Neural progenitor cell (in vitro differentiated cells): ENCODE measurements at regions not wholly inside any gene's neighbourhood (a gene's known extent, or its start where the extent isn't known, plus 50 kb on each side); places are given as distances from the start of the nearest gene placed in this dataset.

Experiments
- DNase-seq: peaks from one replicate; pipeline ENCODE4 v3.0.0-alpha.2; 2016; ENCODE audit warnings: low spot score
- H2AFZ ChIP-seq: fragments of 200-600 bp; sonication (generic); replicated peaks from 2 replicates; pipeline ENCODE4 v1.6.1; 2016; ENCODE audit warnings: antibody characterized with exemption
- H3F3A ChIP-seq: fragments of 200-600 bp; sonication (generic); 2 replicates; pipeline ENCODE4 v1.6.1; 2016; ENCODE audit warnings: antibody characterized with exemption, low read depth
- H3K27ac ChIP-seq: fragments of 200-600 bp; sonication (generic); 2 replicates; pipeline ENCODE4 v1.5.1; 2016; ENCODE audit warnings: mild to moderate bottlenecking
- H3K27me3 ChIP-seq: fragments of 200-600 bp; sonication (generic); 2 replicates; pipeline ENCODE4 v1.6.1; 2016; ENCODE audit warnings: mild to moderate bottlenecking, moderate library complexity
- H3K36me3 ChIP-seq: fragments of 200-600 bp; sonication (generic); 2 replicates; pipeline ENCODE4 v1.5.1; 2016
- H3K4me1 ChIP-seq: fragments of 200-600 bp; sonication (generic); 2 replicates; pipeline ENCODE4 v1.6.1; 2016; ENCODE audit warnings: mixed run types
- H3K4me2 ChIP-seq: fragments of 200-600 bp; sonication (generic); 2 replicates; pipeline ENCODE4 v1.6.1; 2016
- H3K4me3 ChIP-seq: fragments of 200-600 bp; sonication (generic); 2 replicates; pipeline ENCODE4 v1.5.1; 2016
- H3K79me2 ChIP-seq: fragments of 200-600 bp; sonication (generic); 2 replicates; pipeline ENCODE4 v1.6.1; 2016; ENCODE audit warnings: low read depth
- H3K9ac ChIP-seq: fragments of 200-600 bp; sonication (generic); 2 replicates; pipeline ENCODE4 v1.6.1; 2016
- H3K9me3 ChIP-seq: fragments of 200-600 bp; sonication (generic); 2 replicates; pipeline ENCODE4 v1.5.1; 2016; ENCODE audit warnings: low read depth
- H4K20me1 ChIP-seq: fragments of 200-600 bp; sonication (generic); 2 replicates; pipeline ENCODE4 v1.6.1; 2016; ENCODE audit warnings: low read depth
- H3K27ac Mint-ChIP-seq: 3 replicates; pipeline ENCODE4 v1.8.0; 2021; ENCODE audit warnings: mixed read lengths
- H3K27me3 Mint-ChIP-seq: 2 replicates; pipeline ENCODE4 v1.8.0; 2022; ENCODE audit warnings: low read depth, mild to moderate bottlenecking, inconsistent platforms, moderate library complexity, mixed read lengths; ENCODE audit not compliant: insufficient read depth
- H3K36me3 Mint-ChIP-seq: 3 replicates; pipeline ENCODE4 v1.8.0; 2021; ENCODE audit warnings: mixed read lengths
- H3K4me1 Mint-ChIP-seq: 3 replicates; pipeline ENCODE4 v1.8.0; 2021; ENCODE audit warnings: mixed read lengths
- H3K4me3 Mint-ChIP-seq: 3 replicates; pipeline ENCODE4 v1.8.0; 2021; ENCODE audit warnings: mild to moderate bottlenecking, moderate library complexity, mixed read lengths
- H3K9me3 Mint-ChIP-seq: 3 replicates; pipeline ENCODE4 v1.8.0; 2020; ENCODE audit warnings: mixed read lengths
- EZH2 ChIP-seq: fragments of 200-600 bp; sonication (generic); IDR thresholded peaks from 2 replicates; pipeline ENCODE4 v1.6.1; 2017; ENCODE audit warnings: antibody characterized with exemption, mild to moderate bottlenecking, moderate library complexity
- EZH2phosphoT487 ChIP-seq: fragments of 200-600 bp; sonication (generic); IDR thresholded peaks from 2 replicates; pipeline ENCODE4 v1.6.1; 2017; ENCODE audit warnings: antibody characterized with exemption
- TF ChIP-seq, protein P1 (sequence below): fragments of 200-600 bp; sonication (generic); IDR thresholded peaks from 2 replicates; pipeline ENCODE4 v1.5.1; 2017; ENCODE audit warnings: antibody characterized with exemption, mild to moderate bottlenecking

DNA sequence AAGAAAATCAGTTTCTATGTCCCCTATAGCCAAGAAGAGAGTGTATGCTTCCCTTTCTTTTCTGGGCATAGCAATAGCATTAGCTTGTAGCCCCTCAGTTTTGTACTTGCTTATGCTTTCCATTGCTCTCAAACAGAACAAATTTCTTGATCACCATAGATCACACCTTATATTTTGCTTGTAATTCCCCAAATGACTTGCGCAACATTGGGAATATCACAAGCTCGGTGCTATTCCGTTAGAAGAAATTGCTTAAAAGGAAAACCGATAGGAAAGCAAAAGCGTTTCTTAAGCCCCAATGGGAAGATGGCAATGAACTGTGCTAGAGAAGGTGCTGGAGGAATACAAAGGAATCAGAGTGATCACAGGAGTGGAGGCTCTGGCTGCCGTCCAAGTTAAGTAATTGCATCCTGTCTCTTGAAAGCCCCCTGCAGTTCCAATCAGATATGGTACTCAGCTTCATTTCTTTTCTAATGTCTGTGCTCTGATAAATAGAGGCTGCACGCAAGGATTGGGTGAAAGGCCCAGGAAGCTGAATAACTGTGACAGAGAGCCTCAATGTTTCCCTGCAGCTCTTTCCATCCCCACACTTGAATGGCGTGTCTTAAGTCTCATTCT is 182.1 kb upstream of the KIRREL3 start:
- TF ChIP-seq, protein P1, sequence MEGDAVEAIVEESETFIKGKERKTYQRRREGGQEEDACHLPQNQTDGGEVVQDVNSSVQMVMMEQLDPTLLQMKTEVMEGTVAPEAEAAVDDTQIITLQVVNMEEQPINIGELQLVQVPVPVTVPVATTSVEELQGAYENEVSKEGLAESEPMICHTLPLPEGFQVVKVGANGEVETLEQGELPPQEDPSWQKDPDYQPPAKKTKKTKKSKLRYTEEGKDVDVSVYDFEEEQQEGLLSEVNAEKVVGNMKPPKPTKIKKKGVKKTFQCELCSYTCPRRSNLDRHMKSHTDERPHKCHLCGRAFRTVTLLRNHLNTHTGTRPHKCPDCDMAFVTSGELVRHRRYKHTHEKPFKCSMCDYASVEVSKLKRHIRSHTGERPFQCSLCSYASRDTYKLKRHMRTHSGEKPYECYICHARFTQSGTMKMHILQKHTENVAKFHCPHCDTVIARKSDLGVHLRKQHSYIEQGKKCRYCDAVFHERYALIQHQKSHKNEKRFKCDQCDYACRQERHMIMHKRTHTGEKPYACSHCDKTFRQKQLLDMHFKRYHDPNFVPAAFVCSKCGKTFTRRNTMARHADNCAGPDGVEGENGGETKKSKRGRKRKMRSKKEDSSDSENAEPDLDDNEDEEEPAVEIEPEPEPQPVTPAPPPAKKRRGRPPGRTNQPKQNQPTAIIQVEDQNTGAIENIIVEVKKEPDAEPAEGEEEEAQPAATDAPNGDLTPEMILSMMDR, result no peak
- TF ChIP-seq EZH2, result no peak
- TF ChIP-seq EZH2phosphoT487, result no peak
- peaks cover 15% of the 10 kb centered on the region for H3K4me1 Mint-ChIP-seq
- Histone ChIP-seq H2AFZ (no peak overlapping the region), H3K4me1 (no peaks in the 10 kb centered on the region), H3F3A (no peaks in the 10 kb centered on the region), H3K79me2 (no peaks in the 10 kb centered on the region), H3K9me3 (no peaks in the 10 kb centered on the region), H3K36me3 (no peaks in the 10 kb centered on the region), H3K4me2 (no peak overlapping the region), H3K27ac (no peak overlapping the region), H4K20me1 (no peaks in the 10 kb centered on the region), H3K4me3 (no peak overlapping the region), H3K27me3 (no peaks in the 10 kb centered on the region), H3K9ac (no peak overlapping the region)
- H3K27ac Mint-ChIP-seq, result no peak overlapping the region
- H3K27me3 Mint-ChIP-seq, result peaks cover 2% of the 10 kb centered on the region
- peaks cover 2% of the 10 kb centered on the region for H3K9me3 Mint-ChIP-seq
- no peak overlapping the region for H3K4me3 Mint-ChIP-seq
- no peak for DNase-seq
- H3K36me3 Mint-ChIP-seq, result no peaks in the 10 kb centered on the region

DNA sequence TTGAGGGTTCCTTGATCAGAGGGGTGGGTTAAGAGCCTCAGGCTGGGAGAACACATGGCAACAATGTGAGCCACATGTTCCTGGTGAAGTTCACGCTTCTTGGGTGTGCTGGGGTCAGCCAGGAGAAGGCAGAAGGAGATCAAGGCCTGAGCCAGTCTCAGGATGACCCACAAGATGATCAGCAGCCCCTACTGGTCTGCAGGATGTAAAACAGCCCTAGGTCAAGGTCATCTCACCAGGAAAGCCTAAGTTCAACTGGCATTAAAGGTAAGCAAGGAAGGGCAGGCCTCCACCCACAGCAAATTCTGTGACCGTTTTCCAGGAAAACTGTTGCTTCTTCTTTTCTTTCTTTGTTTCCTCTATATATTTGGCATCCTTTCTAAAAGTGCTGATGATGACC is 156.7 kb upstream of the KIRREL3 start:
- no peak overlapping the region for H3K27ac Mint-ChIP-seq
- no peak overlapping the region for H3K4me3 Mint-ChIP-seq

DNA sequence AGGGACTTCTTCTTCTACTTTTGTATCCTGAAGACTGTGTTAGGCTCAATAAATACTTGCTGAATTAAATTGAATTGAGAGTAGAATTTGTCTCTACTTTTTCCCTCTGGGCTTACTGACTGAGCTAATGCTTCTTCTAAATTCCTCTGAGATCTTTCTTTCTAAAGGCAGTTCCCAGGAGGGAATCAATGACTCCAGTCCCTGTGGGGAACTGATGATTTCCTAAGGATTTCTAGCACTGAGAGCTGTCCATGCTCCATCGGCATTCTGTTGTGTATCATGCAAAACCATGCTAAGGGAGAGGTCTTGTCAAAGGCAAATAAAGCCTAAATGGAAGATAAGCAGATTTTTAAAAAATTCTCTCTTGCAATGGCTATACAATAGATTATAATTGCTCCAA is 148.8 kb upstream of the KIRREL3 start:
- Mint-ChIP-seq H3K27me3 (no peaks in the 10 kb centered on the region), H3K4me3 (no peak overlapping the region), H3K36me3 (no peaks in the 10 kb centered on the region), H3K9me3 (no peaks in the 10 kb centered on the region), H3K27ac (no peak overlapping the region), H3K4me1 (no peaks in the 10 kb centered on the region)
- Histone ChIP-seq H3K36me3 (no peaks in the 10 kb centered on the region), H3K27me3 (no peaks in the 10 kb centered on the region), H3K4me1 (peaks cover 8% of the 10 kb centered on the region), H3K4me2 (no peak overlapping the region), H3K9me3 (no peaks in the 10 kb centered on the region), H3K79me2 (no peaks in the 10 kb centered on the region), H4K20me1 (no peaks in the 10 kb centered on the region), H3K27ac (no peak overlapping the region), H3F3A (no peaks in the 10 kb centered on the region), H3K9ac (no peak overlapping the region), H3K4me3 (no peak overlapping the region), H2AFZ (no peak overlapping the region)
- peak; percentile 13 for DNase-seq
- TF ChIP-seq, protein P1, result no peak
- TF ChIP-seq EZH2phosphoT487, result no peak
- no peak for TF ChIP-seq EZH2

More for the DNA sequence above, 156.7 kb upstream of the KIRREL3 start:
- H3K36me3 ChIP-seq, result no peaks in the 10 kb centered on the region
- H3K27me3 ChIP-seq, result no peaks in the 10 kb centered on the region
- H3K27me3 Mint-ChIP-seq, result peaks cover 2% of the 10 kb centered on the region
- no peaks in the 10 kb centered on the region for H4K20me1 ChIP-seq
- H3F3A ChIP-seq, result no peaks in the 10 kb centered on the region
- H3K27ac ChIP-seq, result no peak overlapping the region
- peaks cover 22% of the 10 kb centered on the region for H3K4me1 ChIP-seq
- peaks cover 4% of the 10 kb centered on the region for H3K4me1 Mint-ChIP-seq
- H3K9ac ChIP-seq, result no peak overlapping the region
- no peak for DNase-seq
- H3K4me3 ChIP-seq, result no peak overlapping the region
- H3K4me2 ChIP-seq, result no peak overlapping the region
- no peaks in the 10 kb centered on the region for H3K79me2 ChIP-seq
- no peak overlapping the region for H2AFZ ChIP-seq
- H3K9me3 Mint-ChIP-seq, result no peaks in the 10 kb centered on the region
- H3K36me3 Mint-ChIP-seq, result no peaks in the 10 kb centered on the region
- TF ChIP-seq EZH2phosphoT487 (no peak), EZH2 (no peak)
- TF ChIP-seq, protein P1, result no peak
- no peaks in the 10 kb centered on the region for H3K9me3 ChIP-seq
